Endothelial cell of umbilical vein (primary cell): ENCODE measurements at regions not wholly inside any gene's neighbourhood (a gene's known extent, or its start where the extent isn't known, plus 50 kb on each side); places are given as distances from the start of the nearest gene placed in this dataset.

Experiments used
- BruUV-seq: library from RNA; stranded (reverse); fragments of 400-500 nt; replicated peaks from 2 replicates; lab custom pipeline; 2021; lab: Mats Ljungman, UMichigan
- CTCF ChIA-PET: fragments of 300-600, 350-600 bp; sonication (Branson Sonifier 250); formaldehyde crosslinking; loops from one replicate; lab custom pipeline; 2021; ENCODE audit warnings: antibody characterized with exemption, inconsistent platforms; lab: Charles Lee
- POLR2A ChIA-PET: fragments of 300-600, 350-600 bp; sonication (Branson Sonifier 250); formaldehyde crosslinking; loops from one replicate; lab custom pipeline; 2021; ENCODE audit warnings: antibody characterized with exemption, inconsistent platforms; lab: Charles Lee
- DNase-seq: peaks from one replicate; pipeline ENCODE4 v3.0.0-alpha.2; 2011; ENCODE audit warnings: low read depth, low spot score
- FAIRE-seq: peaks from 2 replicates; lab custom pipeline; 2011; peaks lifted over from hg19 to GRCh38; lab: Jason Lieb, UNC
- H2AFZ ChIP-seq: 2 replicates; pipeline ENCODE4 v1.6.0; 2012; ENCODE audit warnings: low read depth, low read length, control low read depth, inconsistent platforms
- H3K27ac ChIP-seq: 2 replicates; pipeline ENCODE4 v1.5.1; 2011; ENCODE audit warnings: low read depth, mild to moderate bottlenecking, control low read depth, low read length, moderate library complexity; ENCODE audit not compliant: insufficient read depth
- H3K27me3 ChIP-seq, 2 experiments: 2 replicates each; pipeline versions ENCODE4 v1.6.0 to v1.6.1; 2011; ENCODE audit warnings: low read length in 2 of 2, mixed read lengths in 1 of 2; ENCODE audit not compliant: control insufficient read depth in 2 of 2, insufficient read depth in 2 of 2
- H3K36me3 ChIP-seq, 2 experiments: 2 replicates in 1 of 2; 3 replicates in 1 of 2; pipeline ENCODE4 v1.5.1; 2011; ENCODE audit warnings: low read length in 2 of 2, mild to moderate bottlenecking in 1 of 2, moderate library complexity in 1 of 2; ENCODE audit not compliant: control insufficient read depth in 2 of 2, insufficient read depth in 2 of 2; ENCODE audit errors: extremely low read depth in 1 of 2
- H3K4me1 ChIP-seq: 3 replicates; pipeline ENCODE4 v1.5.1; 2011; ENCODE audit warnings: mild to moderate bottlenecking, low read length; ENCODE audit not compliant: control insufficient read depth, insufficient read depth; ENCODE audit errors: extremely low read depth
- H3K4me2 ChIP-seq: 2 replicates; pipeline ENCODE4 v1.6.1; 2011; ENCODE audit warnings: low read length, control low read depth, mixed read lengths; ENCODE audit not compliant: insufficient read depth
- H3K4me3 ChIP-seq, 3 experiments: fragments of 200-600 bp in 1 of 3; sonication (generic), shearing (Covaris generic) in 1 of 3; replicated peaks in 1 of 3; 2 replicates each; pipeline ENCODE4 v1.5.1; 2011 to 2016; ENCODE audit warnings: control low read depth in 3 of 3, low read length in 3 of 3, mild to moderate bottlenecking in 2 of 3, inconsistent platforms in 1 of 3, low read depth in 1 of 3, moderate library complexity in 1 of 3; ENCODE audit not compliant: insufficient read depth in 1 of 3
- H3K79me2 ChIP-seq: 2 replicates; pipeline ENCODE4 v1.6.0; 2012; ENCODE audit warnings: low read length, inconsistent platforms; ENCODE audit not compliant: control insufficient read depth, insufficient read depth
- H3K9ac ChIP-seq: replicated peaks from 2 replicates; pipeline ENCODE3; 2011; ENCODE audit warnings: low read length, control low read depth; ENCODE audit not compliant: insufficient read depth; ENCODE audit errors: extremely low read depth
- H3K9me1 ChIP-seq: replicated peaks from 3 replicates; pipeline ENCODE4 v1.6.0; 2011; ENCODE audit warnings: mild to moderate bottlenecking, low read length; ENCODE audit not compliant: control insufficient read depth, insufficient read depth; ENCODE audit errors: extremely low read depth
- H3K9me3 ChIP-seq: replicated peaks from 2 replicates; pipeline ENCODE4 v1.5.1; 2012; ENCODE audit warnings: low read length, inconsistent platforms; ENCODE audit not compliant: control insufficient read depth, insufficient read depth
- H4K20me1 ChIP-seq: replicated peaks from 2 replicates; pipeline ENCODE3; 2011; ENCODE audit warnings: mild to moderate bottlenecking, low read length; ENCODE audit not compliant: control insufficient read depth, insufficient read depth; ENCODE audit errors: extremely low read depth
- EZH2 ChIP-seq: IDR thresholded peaks from 2 replicates; pipeline ENCODE4 v1.6.1; 2012; ENCODE audit warnings: borderline replicate concordance, low read depth, mild to moderate bottlenecking, moderate library complexity, low read length, inconsistent platforms; ENCODE audit not compliant: severe bottlenecking
- FOS ChIP-seq: IDR thresholded peaks from 2 replicates; pipeline ENCODE4 v1.6.1; 2011; ENCODE audit warnings: mild to moderate bottlenecking, low read length, moderate library complexity, borderline replicate concordance; ENCODE audit not compliant: insufficient read depth
- GATA2 ChIP-seq: IDR thresholded peaks from 2 replicates; pipeline ENCODE4 v1.7.0; 2011; ENCODE audit warnings: low read depth, mild to moderate bottlenecking, moderate library complexity, mixed read lengths, low read length; ENCODE audit not compliant: insufficient read length, insufficient read depth
- JUN ChIP-seq: IDR thresholded peaks from 2 replicates; pipeline ENCODE4 v1.6.1; 2011; ENCODE audit warnings: borderline replicate concordance, low read depth; ENCODE audit not compliant: insufficient read length, insufficient read depth
- MYC ChIP-seq: IDR thresholded peaks from one replicate; pipeline ENCODE4 v1.6.1; 2011; ENCODE audit warnings: mild to moderate bottlenecking, low read depth, low read length
- POLR2A ChIP-seq: IDR thresholded peaks from 2 replicates; pipeline ENCODE4 v1.6.1; 2012; ENCODE audit warnings: low read depth, mild to moderate bottlenecking, control low read depth, low read length
- POLR2AphosphoS5 ChIP-seq: IDR thresholded peaks from 2 replicates; pipeline ENCODE4 v1.6.1; 2012; ENCODE audit warnings: low read depth, mild to moderate bottlenecking, control low read depth, low read length, moderate library complexity; ENCODE audit not compliant: insufficient read depth
- dilution Hi-C: fragments of 300-500 bp; cut with MboI; formaldehyde crosslinking; loops from one replicate; pipeline ENCODE4 v1.15.0; 2019; ENCODE audit warnings: low sequenced_read_pairs; ENCODE audit not compliant: extremely low pct_ligation_motif_present
- intact Hi-C: fragments of 100-400 bp; cut with micrococcal nuclease; formaldehyde crosslinking; loops from one replicate; pipeline ENCODE4 v1.10.0; 2022
- TF ChIP-seq, protein P1 (sequence below): IDR thresholded peaks from 2 replicates; pipeline ENCODE4 v1.6.1; 2011; ENCODE audit not compliant: insufficient read depth, insufficient read length
- TF ChIP-seq, protein P2 (sequence below), 2 donors: IDR thresholded peaks; 1 replicate in 1 of 2; 2 replicates in 1 of 2; pipeline ENCODE4 v1.5.1; 2011; ENCODE audit warnings: low read length in 2 of 2, mild to moderate bottlenecking in 2 of 2, moderate library complexity in 2 of 2, control low read depth in 1 of 2, inconsistent platforms in 1 of 2, low read depth in 1 of 2; ENCODE audit not compliant: insufficient read depth in 1 of 2; ENCODE audit errors: extremely low read depth in 1 of 2

DNA sequence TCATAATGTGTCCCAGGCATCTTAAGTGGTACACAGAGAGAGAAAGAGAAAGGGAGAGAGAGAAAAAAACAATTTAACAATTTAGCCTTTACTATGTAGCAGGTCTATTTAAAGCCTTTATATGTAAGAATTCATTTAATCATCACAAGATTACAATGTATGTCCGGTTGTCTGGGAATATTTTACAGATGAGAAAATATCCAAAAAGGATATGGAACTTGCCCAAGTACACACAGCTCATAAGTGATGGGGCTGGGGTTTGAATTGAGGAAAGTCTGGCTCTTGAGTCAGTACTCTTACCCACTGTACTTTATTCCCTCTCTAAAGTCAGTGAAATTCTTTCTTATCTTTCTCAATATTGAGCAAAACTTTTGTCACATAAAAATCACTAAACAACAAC is 104.6 kb downstream of the LYPLAL1 start:
- Histone ChIP-seq H3K9ac (peak overlapping the region; percentile 28), H2AFZ (no peak overlapping the region), H3K4me3 (no peak overlapping the region), H4K20me1 (no peaks in the 10 kb centered on the region), H3K79me2 (no peaks in the 10 kb centered on the region), H3K9me3 (no peaks in the 10 kb centered on the region), H3K27ac (peak overlapping the region; percentile 64), H3K4me2 (no peak overlapping the region), H3K27me3 (no peaks in the 10 kb centered on the region), H3K4me1 (peaks cover 28% of the 10 kb centered on the region), H3K9me1 (no peaks in the 10 kb centered on the region), H3K36me3 (no peaks in the 10 kb centered on the region)
- FAIRE-seq (no peak), DNase-seq (peak; percentile 41)
- CTCF ChIA-PET: no interaction called here
- intact Hi-C loops: loop anchor here (10.0 kb wide), 1 partner anchor 573 kb away; no protein-coding TSS in a partner anchor
- dilution Hi-C loops: no loop called here
- no peak for TF ChIP-seq POLR2A
- no TSS peak for BruUV-seq
- POLR2A ChIA-PET: no interaction called here

DNA sequence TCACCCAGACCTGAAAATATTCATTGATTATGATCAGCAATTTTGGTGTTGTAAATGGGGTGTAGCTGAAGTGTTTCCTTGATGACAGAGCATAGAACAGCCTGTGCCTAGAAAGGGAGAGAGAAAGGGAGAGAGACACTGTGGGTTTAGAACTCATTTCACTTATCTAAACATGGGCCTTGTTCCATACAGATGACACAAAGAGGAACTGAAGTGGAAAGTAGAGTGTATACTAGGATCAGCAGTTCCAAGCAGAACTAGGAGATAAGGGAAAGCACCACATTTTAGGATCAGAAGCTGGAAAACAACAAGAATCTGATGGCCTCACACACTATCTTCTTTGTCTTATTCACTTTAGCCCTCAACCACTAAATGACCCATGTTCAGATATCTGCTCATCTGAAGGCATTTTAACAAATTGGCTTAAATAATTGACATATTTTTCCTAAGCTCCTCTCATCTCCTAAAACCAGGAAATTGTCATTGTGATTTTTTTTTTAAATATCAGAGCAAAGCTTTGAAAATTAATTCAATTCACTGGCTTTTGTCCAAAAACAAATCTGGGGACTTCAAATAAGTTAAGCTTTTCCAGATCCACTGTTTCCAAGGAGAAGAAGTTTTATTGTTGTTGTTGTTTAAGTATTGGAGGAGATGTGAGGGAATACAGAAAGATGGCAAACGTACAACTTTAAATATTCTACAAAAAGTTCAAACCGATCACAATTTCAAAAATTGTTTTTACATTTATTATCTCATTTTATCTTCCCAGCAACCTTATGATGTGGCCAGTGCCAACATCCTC is 103.8 kb downstream of the LYPLAL1 start:
- H3K9me3 ChIP-seq: no peaks in the 10 kb centered on the region
- no peak for FAIRE-seq
- dilution Hi-C loops (no loop called here), intact Hi-C loops (loop anchor here (10.0 kb wide), 1 partner anchor 573 kb away; no protein-coding TSS in a partner anchor)
- DNase-seq: peak; percentile 8
- ChIA-PET POLR2A (no interaction called here), CTCF (interaction anchor here (0.9 kb wide), 1 partner anchor 15 kb away, joined by 3 read pairs; no protein-coding TSS in a partner anchor)
- no peaks in the 10 kb centered on the region for H3K27me3 ChIP-seq
- H3K4me1 ChIP-seq: peaks cover 28% of the 10 kb centered on the region
- H3K9me1 ChIP-seq: no peaks in the 10 kb centered on the region
- TSS peak; percentile 78 for BruUV-seq
- no peak overlapping the region for H3K9ac ChIP-seq
- no peaks in the 10 kb centered on the region for H3K36me3 ChIP-seq
- no peaks in the 10 kb centered on the region for H4K20me1 ChIP-seq
- TF ChIP-seq JUN: no peak
- TF ChIP-seq, protein P1, sequence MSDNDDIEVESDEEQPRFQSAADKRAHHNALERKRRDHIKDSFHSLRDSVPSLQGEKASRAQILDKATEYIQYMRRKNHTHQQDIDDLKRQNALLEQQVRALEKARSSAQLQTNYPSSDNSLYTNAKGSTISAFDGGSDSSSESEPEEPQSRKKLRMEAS: no peak
- no peak for TF ChIP-seq EZH2
- no peak for TF ChIP-seq MYC
- no peak for TF ChIP-seq FOS
- no peak for TF ChIP-seq POLR2A
- TF ChIP-seq, protein P2, sequence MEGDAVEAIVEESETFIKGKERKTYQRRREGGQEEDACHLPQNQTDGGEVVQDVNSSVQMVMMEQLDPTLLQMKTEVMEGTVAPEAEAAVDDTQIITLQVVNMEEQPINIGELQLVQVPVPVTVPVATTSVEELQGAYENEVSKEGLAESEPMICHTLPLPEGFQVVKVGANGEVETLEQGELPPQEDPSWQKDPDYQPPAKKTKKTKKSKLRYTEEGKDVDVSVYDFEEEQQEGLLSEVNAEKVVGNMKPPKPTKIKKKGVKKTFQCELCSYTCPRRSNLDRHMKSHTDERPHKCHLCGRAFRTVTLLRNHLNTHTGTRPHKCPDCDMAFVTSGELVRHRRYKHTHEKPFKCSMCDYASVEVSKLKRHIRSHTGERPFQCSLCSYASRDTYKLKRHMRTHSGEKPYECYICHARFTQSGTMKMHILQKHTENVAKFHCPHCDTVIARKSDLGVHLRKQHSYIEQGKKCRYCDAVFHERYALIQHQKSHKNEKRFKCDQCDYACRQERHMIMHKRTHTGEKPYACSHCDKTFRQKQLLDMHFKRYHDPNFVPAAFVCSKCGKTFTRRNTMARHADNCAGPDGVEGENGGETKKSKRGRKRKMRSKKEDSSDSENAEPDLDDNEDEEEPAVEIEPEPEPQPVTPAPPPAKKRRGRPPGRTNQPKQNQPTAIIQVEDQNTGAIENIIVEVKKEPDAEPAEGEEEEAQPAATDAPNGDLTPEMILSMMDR (IDR thresholded peaks at IDR 0.05; ENCODE audit: extremely low read depth in 1 of 2, insufficient read depth in 1 of 2, low read depth in 1 of 2, low read length in 2 of 2): no peak
- no peak for TF ChIP-seq POLR2AphosphoS5
- no peak for TF ChIP-seq GATA2
- no peak overlapping the region for H2AFZ ChIP-seq
- H3K4me3 ChIP-seq: no peak overlapping the region
- peak overlapping the region; percentile 17 for H3K27ac ChIP-seq
- no peaks in the 10 kb centered on the region for H3K79me2 ChIP-seq
- H3K4me2 ChIP-seq: no peak overlapping the region
